Astrocyte (in vitro differentiated cells and primary cell): ENCODE measurements at regions not wholly inside any gene's neighbourhood (a gene's known extent, or its start where the extent isn't known, plus 50 kb on each side); places are given as distances from the start of the nearest gene placed in this dataset.

Source experiments
- CTCF ChIP-seq: IDR thresholded peaks from 2 replicates; pipeline ENCODE4 v1.5.1; 2011; ENCODE audit warnings: low read depth, mild to moderate bottlenecking, inconsistent platforms, low read length, moderate library complexity; ENCODE audit not compliant: insufficient read depth
- EZH2 ChIP-seq: IDR thresholded peaks from 2 replicates; pipeline ENCODE4 v1.6.1; 2012; ENCODE audit warnings: mild to moderate bottlenecking, low read length, inconsistent platforms; ENCODE audit not compliant: insufficient read depth

DNA sequence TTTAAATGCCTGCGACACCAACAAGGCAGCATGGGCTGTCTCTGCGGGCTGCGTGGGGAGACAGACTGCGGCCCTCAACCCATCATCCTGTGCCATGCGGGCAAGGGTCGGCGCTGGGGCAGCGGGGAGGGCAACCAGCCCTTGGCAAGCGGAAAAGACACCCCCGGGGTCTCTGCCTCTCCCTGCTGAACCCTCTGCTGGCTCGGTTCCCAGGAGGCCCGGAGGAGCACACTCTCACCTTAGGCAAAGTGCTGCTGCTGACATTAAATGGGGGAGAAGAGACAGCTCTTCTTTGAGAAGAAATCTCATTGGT, 129.6 kb upstream of the PPP1R26 start:
- TF ChIP-seq CTCF (no peak), EZH2 (no peak)
